ENCODE measurements at regions not wholly inside any gene's neighbourhood (a gene's known extent, or its start where the extent isn't known, plus 50 kb on each side); places are given as distances from the start of the nearest gene placed in this dataset.

DNA sequence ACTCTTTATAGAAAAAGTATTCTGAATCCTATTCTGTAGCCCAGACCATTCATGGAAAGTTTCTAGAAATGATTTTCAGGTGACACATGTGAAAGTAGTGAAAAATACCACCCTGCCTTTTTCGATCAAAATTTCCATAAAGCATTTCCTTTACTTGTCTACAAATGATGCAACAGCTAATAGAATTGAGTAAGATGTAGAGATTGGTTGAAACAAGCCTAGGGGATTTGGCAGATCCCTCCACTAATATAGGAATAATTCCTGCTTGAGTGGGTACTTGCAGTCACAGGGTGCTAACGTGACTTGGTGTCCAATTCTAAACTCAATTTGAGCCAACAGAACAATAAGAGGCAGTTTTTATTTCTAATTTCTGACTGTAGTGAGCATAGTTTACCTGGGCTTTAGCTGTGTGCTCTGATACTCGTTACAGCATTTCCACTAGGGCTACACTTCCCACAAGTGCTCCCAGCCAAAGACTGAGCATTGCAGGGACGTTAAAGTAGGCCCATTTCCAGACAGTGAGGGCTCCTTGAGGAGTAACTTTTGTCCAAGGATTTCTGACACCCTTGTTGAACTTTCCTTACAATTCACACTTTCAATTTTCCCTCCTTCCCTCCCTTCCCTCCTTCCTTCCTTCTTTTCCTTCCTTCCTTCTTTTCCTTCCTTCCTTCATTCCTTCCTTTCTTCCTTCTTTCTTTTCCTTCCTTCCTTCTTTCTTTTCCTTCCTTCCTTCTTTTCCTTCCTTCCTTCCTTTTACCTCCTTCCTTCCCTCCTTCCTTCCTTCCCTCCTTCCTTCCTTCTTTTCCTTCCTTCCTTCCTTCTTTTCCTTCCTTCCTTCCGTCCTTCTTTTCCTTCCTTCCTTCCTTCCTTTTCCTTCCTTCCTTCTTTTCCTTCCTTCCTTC is 53.9 kb upstream of the TP63 start:
- H3K4me1 ChIP-seq: no peaks in the 10 kb centered on the region
- H3K9me3 ChIP-seq: no peaks in the 10 kb centered on the region
- H3K4me3 ChIP-seq: no peak overlapping the region
- intact Hi-C loops (cut with DNase I): no loop called here
- TF ChIP-seq, protein P1, sequence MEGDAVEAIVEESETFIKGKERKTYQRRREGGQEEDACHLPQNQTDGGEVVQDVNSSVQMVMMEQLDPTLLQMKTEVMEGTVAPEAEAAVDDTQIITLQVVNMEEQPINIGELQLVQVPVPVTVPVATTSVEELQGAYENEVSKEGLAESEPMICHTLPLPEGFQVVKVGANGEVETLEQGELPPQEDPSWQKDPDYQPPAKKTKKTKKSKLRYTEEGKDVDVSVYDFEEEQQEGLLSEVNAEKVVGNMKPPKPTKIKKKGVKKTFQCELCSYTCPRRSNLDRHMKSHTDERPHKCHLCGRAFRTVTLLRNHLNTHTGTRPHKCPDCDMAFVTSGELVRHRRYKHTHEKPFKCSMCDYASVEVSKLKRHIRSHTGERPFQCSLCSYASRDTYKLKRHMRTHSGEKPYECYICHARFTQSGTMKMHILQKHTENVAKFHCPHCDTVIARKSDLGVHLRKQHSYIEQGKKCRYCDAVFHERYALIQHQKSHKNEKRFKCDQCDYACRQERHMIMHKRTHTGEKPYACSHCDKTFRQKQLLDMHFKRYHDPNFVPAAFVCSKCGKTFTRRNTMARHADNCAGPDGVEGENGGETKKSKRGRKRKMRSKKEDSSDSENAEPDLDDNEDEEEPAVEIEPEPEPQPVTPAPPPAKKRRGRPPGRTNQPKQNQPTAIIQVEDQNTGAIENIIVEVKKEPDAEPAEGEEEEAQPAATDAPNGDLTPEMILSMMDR (IDR thresholded peaks at IDR 0.05): no peak
- no peak overlapping the region for H3K27ac ChIP-seq
- H3K36me3 ChIP-seq: no peaks in the 10 kb centered on the region
- no peak for DNase-seq (ENCODE audit: low spot score in 2 of 2)
- H3K27me3 ChIP-seq: no peaks in the 10 kb centered on the region

DNA sequence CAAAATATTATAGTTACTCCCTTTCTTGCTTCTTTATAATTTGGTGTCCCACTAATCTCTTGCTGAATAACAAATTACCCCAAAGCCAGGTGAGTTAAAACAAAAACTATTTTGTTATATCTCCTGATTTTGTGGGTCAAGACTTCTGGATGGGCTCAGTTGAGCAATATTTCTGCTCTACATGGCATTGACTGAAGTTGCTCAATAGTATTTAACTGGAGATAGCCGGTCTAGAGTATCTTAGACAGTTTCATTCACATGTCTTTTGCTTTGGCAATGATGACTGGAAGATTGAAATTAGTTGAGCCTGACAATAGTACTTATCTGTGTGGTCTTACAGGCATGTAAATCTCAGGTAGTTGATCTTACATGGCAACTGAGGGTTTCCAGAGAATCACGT is 51.0 kb upstream of the TP63 start:
- H3K4me1 ChIP-seq: no peaks in the 10 kb centered on the region
- H3K36me3 ChIP-seq: no peaks in the 10 kb centered on the region
- no peaks in the 10 kb centered on the region for H3K9me3 ChIP-seq
- DNase-seq (ENCODE audit: low spot score in 2 of 2): no peak
- TF ChIP-seq, protein P1 (IDR thresholded peaks at IDR 0.05): no peak
- H3K27me3 ChIP-seq: no peaks in the 10 kb centered on the region
- no peak overlapping the region for H3K27ac ChIP-seq
- intact Hi-C loops (cut with DNase I): no loop called here
- no peak overlapping the region for H3K4me3 ChIP-seq
